22Rv1 (cell line): ENCODE measurements at regions not wholly inside any gene's neighbourhood (a gene's known extent, or its start where the extent isn't known, plus 50 kb on each side); places are given as distances from the start of the nearest gene placed in this dataset.
"Not testable (repeated sequence)": the region's sequence is repeated elsewhere in the genome, so short reads cannot be mapped to it uniquely, and the experiment has no call there.

Source experiments
- H3K27ac ChIP-seq: fragments of 450-650 bp; 2 replicates; pipeline ENCODE4 v1.5.1; 2017
- CTCF ChIP-seq: fragments of 450-650 bp; IDR thresholded peaks from 2 replicates; pipeline ENCODE4 v1.5.1; 2017; ENCODE audit warnings: mild to moderate bottlenecking
- ZFX ChIP-seq: fragments of 450-650 bp; IDR thresholded peaks from 2 replicates; pipeline ENCODE4 v1.6.1; 2017; ENCODE audit warnings: antibody characterized with exemption, borderline replicate concordance

DNA sequence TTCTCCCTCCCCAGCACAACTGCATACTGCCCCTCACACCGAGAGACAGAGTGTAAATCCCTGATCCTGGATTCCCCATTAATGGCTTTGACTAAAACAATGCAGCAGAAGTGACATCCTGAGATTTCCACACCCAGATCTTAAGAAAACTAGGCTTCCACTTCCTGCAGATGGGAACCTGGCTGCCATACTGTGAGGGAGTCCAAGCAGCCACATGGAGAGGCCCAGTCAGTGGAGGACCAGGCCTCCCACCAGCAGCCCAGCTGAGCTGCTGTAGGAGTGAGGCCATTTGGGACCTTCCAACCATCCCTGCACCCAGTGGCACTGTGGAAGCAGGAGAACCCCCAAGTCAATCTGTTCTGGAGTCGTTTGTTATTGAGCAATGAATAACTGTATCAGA lies 120.6 kb downstream of the CRYAA start:
- no peak overlapping the region for H3K27ac ChIP-seq
- TF ChIP-seq CTCF (no peak), ZFX (no peak)

DNA sequence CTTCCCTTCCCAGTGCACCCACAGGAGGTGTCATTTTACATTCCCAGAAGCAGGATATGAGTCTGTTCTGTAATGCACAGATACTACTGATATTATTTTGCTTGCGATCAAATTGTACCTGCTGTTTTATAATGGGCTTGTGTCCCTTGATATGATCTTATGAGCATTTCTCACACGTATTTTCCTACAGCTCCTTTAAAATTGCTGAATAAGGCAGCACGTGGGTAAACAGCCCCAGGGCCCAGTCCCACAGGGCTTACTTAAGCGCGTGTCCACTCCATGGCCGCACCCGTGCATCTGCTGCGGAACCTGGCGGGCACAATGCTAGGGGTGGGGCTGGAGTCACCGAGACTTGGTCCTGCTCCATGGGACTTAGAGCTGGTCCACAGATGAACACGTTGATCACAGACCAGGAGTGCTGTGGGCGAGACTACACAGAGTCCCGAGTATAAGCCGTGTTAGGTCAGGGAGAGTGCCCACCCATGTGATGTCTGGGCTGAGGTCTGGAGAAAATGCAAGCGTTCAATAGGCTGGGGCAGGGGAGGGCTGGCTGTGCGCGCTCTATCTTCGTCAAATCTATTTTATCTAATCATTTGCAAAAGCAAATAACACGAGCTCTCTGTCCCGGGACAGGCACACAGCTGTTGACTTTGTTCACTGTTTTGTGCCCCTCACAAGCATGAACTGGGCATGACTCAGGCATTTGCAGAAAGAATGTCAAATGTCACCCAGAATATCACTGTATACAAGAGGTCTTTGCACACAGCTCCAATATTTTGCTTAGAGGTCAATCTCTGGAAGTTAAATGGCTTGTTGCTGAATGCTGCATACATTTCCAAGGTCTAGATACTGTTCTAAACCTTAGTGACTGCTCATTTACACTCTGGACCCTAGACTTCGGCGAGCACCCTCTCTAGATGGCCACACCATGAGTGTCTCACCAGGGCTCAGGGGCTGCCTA lies 119.3 kb downstream of the CRYAA start:
- TF ChIP-seq CTCF = no peak
- TF ChIP-seq ZFX = no peak
- peak overlapping the region; percentile 15 for H3K27ac ChIP-seq

- TF ChIP-seq ZFX = no peak
- no peak for TF ChIP-seq CTCF
- H3K27ac ChIP-seq = peak overlapping the region; percentile 15
These were observed 118.4 kb downstream of the CRYAA start for GRCh38 chr21:43287111-43287760.

DNA sequence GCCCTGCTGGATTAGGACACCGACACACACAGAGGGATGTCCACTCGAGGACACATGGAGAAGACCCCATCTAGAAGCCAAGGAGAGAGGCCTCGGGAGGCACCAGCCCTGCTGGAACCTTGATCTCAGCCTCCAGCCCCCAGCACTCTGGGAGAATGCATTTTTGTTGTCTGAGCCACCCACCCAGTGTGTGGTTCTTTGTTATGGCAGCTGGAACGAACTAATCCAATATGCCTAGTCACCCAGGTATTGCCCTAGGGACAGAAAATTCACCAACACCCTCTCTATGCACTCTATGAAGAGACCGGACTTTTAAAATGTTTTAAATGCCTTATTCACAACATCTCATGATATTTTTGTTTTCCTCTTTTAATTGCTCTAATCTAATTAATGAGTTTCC lies 117.4 kb downstream of the CRYAA start:
- TF ChIP-seq CTCF = no peak
- TF ChIP-seq ZFX = no peak
- no peak overlapping the region for H3K27ac ChIP-seq

DNA sequence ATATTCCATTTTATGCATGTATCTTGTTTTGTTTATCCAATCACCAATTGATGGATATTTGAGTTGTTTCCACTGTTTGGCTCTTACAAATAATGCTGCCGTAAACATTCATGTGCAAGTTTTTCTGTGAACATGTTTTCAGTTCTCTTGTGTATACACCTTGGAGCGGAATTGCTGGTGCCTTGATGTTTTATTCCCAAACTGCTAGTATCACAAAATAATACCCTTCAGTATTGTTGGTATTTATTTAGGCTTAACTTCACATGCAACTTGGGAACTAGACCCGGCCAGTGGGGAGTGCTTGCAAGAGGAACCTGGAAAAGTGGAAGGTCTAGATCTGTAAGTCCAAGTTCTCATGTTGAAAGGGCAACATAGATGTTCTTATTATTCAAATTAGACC lies 115.9 kb downstream of the CRYAA start:
- no peak overlapping the region for H3K27ac ChIP-seq

DNA sequence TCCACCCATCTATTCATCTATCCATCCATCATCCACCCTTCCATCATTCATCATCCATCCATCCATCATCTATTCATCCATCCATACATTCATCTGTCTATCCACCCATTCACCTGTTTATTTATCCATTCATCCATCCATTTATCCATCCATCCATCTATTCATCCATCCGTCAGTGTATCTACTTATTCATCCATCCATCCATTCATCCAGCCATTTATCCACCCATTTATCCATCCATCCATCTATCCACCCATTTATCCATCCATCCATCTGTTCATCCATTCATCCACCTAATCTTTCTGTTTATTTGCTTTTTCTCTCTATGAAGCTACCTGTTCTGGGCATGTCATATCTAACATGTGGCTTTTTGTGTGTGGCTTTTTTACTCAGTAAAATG lies 115.4 kb downstream of the CRYAA start:
- no peak for TF ChIP-seq CTCF
- no peak for TF ChIP-seq ZFX
- no peak overlapping the region for H3K27ac ChIP-seq

More for the DNA sequence above, 115.9 kb downstream of the CRYAA start:
- TF ChIP-seq CTCF = no peak
- TF ChIP-seq ZFX = no peak

- H3K27ac ChIP-seq = not testable (repeated sequence)
These were observed 115.1 kb downstream of the CRYAA start for GRCh38 chr21:43283925-43284221.
